Gastroesophageal sphincter (tissue), 3 donors: ENCODE measurements at regions not wholly inside any gene's neighbourhood (a gene's known extent, or its start where the extent isn't known, plus 50 kb on each side); places are given as distances from the start of the nearest gene placed in this dataset.

Experiments used
- CTCF ChIP-seq, 4 experiments: fragments of 200-600 bp in 2 of 4; fragments of 450-650 bp in 2 of 4; sonication (generic) in 1 of 4; IDR thresholded peaks; one replicate each; pipeline ENCODE4 v1.5.1; 2017 to 2019; ENCODE audit warnings: antibody characterized with exemption in 4 of 4, mild to moderate bottlenecking in 2 of 4, moderate library complexity in 2 of 4
- POLR2A ChIP-seq, 2 donors: fragments of 450-650 bp; IDR thresholded peaks; one replicate each; pipeline ENCODE4 v1.6.1; 2017; ENCODE audit warnings: antibody characterized with exemption in 2 of 2, mild to moderate bottlenecking in 2 of 2, moderate library complexity in 1 of 2
- POLR2AphosphoS5 ChIP-seq: sonication (generic); formaldehyde crosslinking; IDR thresholded peaks from one replicate; pipeline ENCODE4 v1.6.1; 2017; ENCODE audit warnings: antibody characterized with exemption

GRCh38 chr21:41562101-41563000 lies 54.4 kb upstream of the TMPRSS2 start:
- TF ChIP-seq POLR2AphosphoS5 (no peak), CTCF (IDR thresholded peaks at IDR 0.05) (no peak), POLR2A (IDR thresholded peaks at IDR 0.05) (no peak)
